ENCODE measurements at regions not wholly inside any gene's neighbourhood (a gene's known extent, or its start where the extent isn't known, plus 50 kb on each side); places are given as distances from the start of the nearest gene placed in this dataset.
A peak's percentile ranks its signal among the peaks of the same experiment; 100 is the strongest.

GRCh38 chr21:35635261-35635660, 425.1 kb downstream of the SETD4 start:
- WGBS: 87% methylated on average over 2 of the region's 2 CpGs
- H3K27me3 ChIP-seq: no peaks in the 10 kb centered on the region
- no peak overlapping the region for H3K4me3 ChIP-seq
- no peaks in the 10 kb centered on the region for H3K36me3 ChIP-seq
- H3K27ac ChIP-seq: no peak overlapping the region
- DNase-seq (ENCODE audit: low spot score in 2 of 2): no peak
- no peaks in the 10 kb centered on the region for H3K9me3 ChIP-seq
- TF ChIP-seq POLR2A (IDR thresholded peaks at IDR 0.05) (no peak), EP300 (IDR thresholded peaks at IDR 0.05) (no peak), POLR2AphosphoS5 (IDR thresholded peaks at IDR 0.05) (peak in 1 of 3 donors; percentile 49)
- TF ChIP-seq, protein P1, sequence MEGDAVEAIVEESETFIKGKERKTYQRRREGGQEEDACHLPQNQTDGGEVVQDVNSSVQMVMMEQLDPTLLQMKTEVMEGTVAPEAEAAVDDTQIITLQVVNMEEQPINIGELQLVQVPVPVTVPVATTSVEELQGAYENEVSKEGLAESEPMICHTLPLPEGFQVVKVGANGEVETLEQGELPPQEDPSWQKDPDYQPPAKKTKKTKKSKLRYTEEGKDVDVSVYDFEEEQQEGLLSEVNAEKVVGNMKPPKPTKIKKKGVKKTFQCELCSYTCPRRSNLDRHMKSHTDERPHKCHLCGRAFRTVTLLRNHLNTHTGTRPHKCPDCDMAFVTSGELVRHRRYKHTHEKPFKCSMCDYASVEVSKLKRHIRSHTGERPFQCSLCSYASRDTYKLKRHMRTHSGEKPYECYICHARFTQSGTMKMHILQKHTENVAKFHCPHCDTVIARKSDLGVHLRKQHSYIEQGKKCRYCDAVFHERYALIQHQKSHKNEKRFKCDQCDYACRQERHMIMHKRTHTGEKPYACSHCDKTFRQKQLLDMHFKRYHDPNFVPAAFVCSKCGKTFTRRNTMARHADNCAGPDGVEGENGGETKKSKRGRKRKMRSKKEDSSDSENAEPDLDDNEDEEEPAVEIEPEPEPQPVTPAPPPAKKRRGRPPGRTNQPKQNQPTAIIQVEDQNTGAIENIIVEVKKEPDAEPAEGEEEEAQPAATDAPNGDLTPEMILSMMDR (IDR thresholded peaks at IDR 0.05): no peak
- no peaks in the 10 kb centered on the region for H3K4me1 ChIP-seq

DNA sequence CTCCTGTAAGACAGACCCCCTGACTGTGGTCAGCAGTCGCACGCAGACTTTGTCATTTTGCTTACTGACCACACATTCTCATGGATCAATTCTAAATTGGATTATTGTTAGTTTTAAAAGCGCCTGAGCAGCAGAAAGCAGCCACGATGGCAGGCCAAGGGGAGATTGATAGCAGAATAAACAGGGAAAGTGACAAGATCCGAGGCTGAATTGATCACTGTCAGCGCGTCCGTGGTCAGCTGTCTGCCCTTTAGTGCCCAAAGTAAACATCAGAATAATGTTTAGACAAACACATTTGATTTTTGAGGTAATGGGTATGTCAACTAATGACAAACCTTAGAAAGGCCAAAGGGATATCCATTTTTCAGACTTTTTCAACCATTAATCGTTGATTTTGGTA, 426.8 kb downstream of the SETD4 start:
- Histone ChIP-seq H3K4me3 (no peak overlapping the region), H3K27ac (no peak overlapping the region), H3K9me3 (no peaks in the 10 kb centered on the region), H3K27me3 (no peaks in the 10 kb centered on the region), H3K36me3 (no peaks in the 10 kb centered on the region), H3K4me1 (no peaks in the 10 kb centered on the region)
- whole genome bisulfite sequencing: 90% methylated on average over 9 of the region's 9 CpGs
- TF ChIP-seq, protein P1 (IDR thresholded peaks at IDR 0.05): no peak
- TF ChIP-seq EP300 (IDR thresholded peaks at IDR 0.05) (no peak), POLR2AphosphoS5 (IDR thresholded peaks at IDR 0.05) (no peak), POLR2A (IDR thresholded peaks at IDR 0.05) (no peak)
- DNase-seq (ENCODE audit: low spot score in 2 of 2): no peak

DNA sequence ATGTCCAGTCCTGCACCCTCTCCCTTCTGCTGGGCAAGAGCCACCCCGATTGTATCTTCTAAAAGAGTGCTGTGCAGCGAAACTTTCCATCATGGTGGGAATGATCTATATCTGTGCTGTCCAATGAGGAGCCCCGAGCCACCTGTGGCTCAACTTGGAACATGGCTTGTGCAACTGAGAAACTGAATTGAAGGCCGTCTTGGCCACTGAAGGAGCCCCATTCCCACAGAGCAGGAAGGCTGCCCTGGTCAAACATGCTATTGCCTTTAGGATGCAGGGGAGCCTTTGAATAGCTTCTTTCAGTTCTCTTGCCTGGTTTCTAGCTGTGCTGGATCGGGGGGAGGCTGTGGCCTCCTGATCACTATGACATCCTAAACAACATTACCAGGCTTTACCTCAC, 427.6 kb downstream of the SETD4 start:
- no peaks in the 10 kb centered on the region for H3K4me1 ChIP-seq
- H3K9me3 ChIP-seq: no peaks in the 10 kb centered on the region
- no peak overlapping the region for H3K27ac ChIP-seq
- H3K36me3 ChIP-seq: no peaks in the 10 kb centered on the region
- H3K4me3 ChIP-seq: no peak overlapping the region
- no peak for DNase-seq (ENCODE audit: low spot score in 2 of 2)
- no peaks in the 10 kb centered on the region for H3K27me3 ChIP-seq
- 94% methylated on average over 3 of the region's 5 CpGs for WGBS
- TF ChIP-seq, protein P1 (IDR thresholded peaks at IDR 0.05): no peak
- TF ChIP-seq POLR2A (IDR thresholded peaks at IDR 0.05): no peak
- no peak for TF ChIP-seq EP300 (IDR thresholded peaks at IDR 0.05)
- no peak for TF ChIP-seq POLR2AphosphoS5 (IDR thresholded peaks at IDR 0.05)

DNA sequence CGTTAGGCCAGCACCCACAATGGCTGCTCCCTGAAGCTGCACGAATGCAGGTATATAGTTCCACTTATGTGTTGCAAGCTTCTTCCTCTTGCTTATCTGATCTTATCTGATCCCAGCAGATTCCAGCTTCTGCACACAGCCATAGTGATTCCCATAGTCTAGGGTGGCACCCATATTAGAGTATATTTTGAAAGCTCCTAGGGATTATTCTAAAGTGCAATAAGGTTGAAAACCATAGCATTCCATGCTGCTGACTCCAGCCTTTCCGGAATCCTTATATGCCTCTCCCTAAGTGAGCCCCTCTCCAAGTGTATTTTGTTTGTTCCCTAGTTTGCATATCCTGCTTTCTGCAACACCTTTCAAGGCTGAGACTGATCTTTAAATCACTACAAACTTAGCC, 432.0 kb downstream of the SETD4 start:
- WGBS: 89% methylated on average over 3 of the region's 3 CpGs

DNA sequence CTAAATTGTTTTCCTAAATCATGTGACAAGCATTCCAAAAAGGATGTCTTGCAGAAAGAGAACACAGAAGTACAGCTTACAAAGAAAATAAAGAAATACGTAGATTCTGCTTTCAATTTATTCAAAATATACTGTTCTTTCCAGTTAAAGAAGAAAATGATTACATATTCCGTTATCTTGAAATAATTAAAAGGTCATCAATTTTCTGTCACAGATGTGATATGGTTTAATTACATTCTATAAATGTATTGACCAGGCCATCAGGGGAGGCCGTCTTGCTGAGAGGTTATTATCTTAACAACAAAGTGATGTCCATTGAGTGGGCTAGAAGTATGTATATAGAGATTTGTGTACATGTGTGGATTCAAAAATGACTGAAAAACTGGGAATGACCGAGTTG, 432.9 kb downstream of the SETD4 start:
- Histone ChIP-seq H3K27me3 (no peaks in the 10 kb centered on the region), H3K4me3 (no peak overlapping the region), H3K27ac (no peak overlapping the region), H3K9me3 (no peaks in the 10 kb centered on the region), H3K4me1 (no peaks in the 10 kb centered on the region), H3K36me3 (no peaks in the 10 kb centered on the region)
- 91% methylated on average over 4 of the region's 4 CpGs for WGBS
- TF ChIP-seq EP300 (IDR thresholded peaks at IDR 0.05) (no peak), POLR2AphosphoS5 (IDR thresholded peaks at IDR 0.05) (no peak), POLR2A (IDR thresholded peaks at IDR 0.05) (no peak)
- TF ChIP-seq, protein P1 (IDR thresholded peaks at IDR 0.05): no peak
- DNase-seq (ENCODE audit: low spot score in 2 of 2): no peak

More for the DNA sequence above, 432.0 kb downstream of the SETD4 start:
- TF ChIP-seq POLR2A (IDR thresholded peaks at IDR 0.05) (no peak), POLR2AphosphoS5 (IDR thresholded peaks at IDR 0.05) (no peak), EP300 (IDR thresholded peaks at IDR 0.05) (no peak)
- TF ChIP-seq, protein P1 (IDR thresholded peaks at IDR 0.05): no peak
- Histone ChIP-seq H3K4me3 (no peak overlapping the region), H3K27me3 (no peaks in the 10 kb centered on the region), H3K4me1 (no peaks in the 10 kb centered on the region), H3K9me3 (no peaks in the 10 kb centered on the region), H3K36me3 (no peaks in the 10 kb centered on the region), H3K27ac (no peak overlapping the region)
- no peak for DNase-seq (ENCODE audit: low spot score in 2 of 2)

Data from suprapubic skin (tissue), 4 donors.